Stimulated activated CD4-positive, alpha-beta T cell treated with anti-CD3 and anti-CD28 coated beads, TNF-alpha, amount 100 ng/mL, for 24 hours (primary cell): ENCODE measurements at regions not wholly inside any gene's neighbourhood (a gene's known extent, or its start where the extent isn't known, plus 50 kb on each side); places are given as distances from the start of the nearest gene placed in this dataset.

Experiments
- DNase-seq, 3 experiments: peaks; one replicate each; pipeline ENCODE4 v3.0.0-alpha.2; 2020; ENCODE audit warnings: low read depth in 3 of 3

DNA sequence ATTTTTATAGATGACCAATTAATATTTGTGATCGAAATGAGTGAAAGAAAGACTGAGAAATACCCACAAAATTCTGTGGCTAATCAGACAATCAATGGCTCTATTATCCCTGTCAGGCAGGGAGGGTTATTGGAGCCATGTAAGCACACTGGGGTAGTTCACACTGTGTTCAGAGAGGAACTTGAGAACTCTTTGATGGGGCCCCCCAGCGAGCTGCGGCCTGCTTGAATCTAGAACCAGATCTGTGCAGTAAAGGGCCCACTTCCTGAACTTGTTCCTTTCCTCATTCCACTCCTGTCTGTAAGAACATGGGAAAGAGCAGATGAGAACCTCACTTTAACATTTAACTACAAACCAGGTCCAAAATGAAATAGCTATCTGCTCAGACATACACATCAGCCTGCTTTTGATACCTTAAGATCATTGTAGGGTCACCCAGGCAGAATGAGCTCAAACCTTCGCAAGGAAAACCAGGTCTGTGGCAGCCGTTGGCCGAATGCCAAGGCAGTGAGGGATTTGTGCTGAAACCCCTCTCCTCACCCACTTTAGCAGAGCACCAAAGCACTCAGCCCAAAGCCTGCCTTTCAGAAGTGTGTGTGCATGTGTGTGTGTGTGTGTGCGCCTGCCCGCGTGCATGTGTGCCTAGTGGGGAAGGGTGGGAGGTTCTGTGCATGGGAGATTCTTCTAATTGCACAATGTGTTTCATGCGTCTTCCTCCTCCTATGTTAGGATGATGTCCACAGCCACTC lies 365.6 kb upstream of the MGMT start:
- no peak for DNase-seq

DNA sequence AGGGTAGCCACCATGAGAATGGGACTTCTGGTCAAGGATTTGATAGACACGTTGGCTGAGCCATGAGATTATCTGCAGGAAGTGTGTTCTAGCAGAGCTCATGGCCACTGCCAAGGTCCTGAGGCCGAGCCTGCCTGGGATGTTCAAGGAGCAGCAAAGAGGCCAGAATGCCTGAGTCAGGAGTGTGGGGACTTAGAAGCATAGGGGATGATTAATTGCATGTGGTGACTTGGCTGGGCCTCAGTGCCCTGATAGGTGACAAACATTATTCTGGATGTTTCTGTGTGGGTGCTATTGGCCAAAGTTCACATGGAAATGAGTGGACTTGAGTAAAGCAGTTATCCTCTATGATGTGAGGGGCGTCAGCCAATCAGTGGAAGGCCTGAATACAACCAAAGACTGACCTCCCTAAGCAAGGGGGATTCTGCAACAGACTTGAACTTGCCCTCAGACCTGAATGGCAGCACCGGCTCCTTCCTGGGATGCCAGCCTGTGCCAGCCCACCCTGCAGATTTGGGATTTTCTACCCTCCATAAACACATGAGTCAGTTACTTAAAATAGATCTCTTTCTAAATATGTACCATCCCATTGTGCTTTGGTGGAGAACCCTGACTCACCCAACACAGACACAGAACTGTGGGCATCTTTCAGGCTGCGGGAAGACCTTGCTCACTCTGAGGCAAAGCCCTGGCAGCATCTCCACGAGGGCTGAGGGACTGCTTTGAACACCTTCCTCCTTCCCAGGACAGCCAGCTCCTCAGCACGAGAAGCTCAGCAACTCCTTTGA lies 363.9 kb upstream of the MGMT start:
- no peak for DNase-seq

DNA sequence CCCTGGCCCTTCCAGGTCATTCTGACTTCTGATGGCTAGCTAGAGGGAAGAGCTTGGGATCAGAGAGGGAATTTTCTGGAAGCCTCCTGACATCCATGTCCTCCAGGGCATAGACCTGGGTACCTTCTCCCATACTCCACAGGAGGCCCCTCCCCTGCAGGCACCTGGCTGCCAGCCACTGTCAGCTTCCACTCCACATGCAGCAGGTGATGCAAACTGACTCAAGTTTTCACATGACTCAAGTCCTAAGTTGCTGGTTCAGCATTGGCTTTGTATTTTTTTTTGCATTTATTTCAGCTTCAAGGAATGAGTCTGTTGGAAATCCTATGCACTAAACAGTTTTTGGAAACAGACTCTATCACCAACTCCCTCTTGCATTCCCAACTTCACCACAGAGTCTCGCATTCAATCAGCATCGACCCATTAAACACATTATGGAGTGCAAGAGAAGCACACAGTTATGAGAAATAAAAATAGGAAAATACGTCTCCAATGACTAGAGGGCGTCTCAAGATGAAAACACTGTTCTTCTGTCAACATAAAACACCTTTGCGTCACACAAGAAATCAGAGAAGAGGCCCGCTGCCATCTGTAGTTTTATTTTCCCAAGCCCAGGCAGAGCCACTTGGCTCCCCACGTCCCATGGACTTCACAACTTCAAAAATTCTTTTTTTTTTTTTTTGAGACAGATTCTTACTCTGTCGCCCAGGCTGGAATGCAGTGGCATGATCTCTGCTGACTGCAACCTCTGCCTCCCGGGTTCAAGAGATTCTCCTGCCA lies 362.6 kb upstream of the MGMT start:
- no peak for DNase-seq

DNA sequence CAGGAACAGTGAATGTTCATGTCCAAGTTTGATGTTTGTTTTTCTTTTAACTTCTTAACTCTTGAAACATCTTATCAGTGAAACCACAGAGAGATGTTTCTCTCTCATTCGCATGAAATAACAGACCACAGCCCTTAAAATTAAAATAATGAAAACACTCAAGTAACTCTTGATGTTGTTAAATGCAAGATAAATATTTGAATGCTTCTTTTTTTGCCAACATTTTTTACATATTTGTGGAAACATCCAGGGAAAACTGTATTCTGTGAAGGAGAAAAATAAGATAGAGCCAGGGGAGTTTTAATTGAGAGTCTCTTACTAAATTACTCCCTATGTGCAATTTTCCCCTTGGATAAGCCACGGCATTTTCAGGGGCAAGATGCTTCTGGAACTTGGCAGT lies 361.8 kb upstream of the MGMT start:
- DNase-seq = no peak

DNA sequence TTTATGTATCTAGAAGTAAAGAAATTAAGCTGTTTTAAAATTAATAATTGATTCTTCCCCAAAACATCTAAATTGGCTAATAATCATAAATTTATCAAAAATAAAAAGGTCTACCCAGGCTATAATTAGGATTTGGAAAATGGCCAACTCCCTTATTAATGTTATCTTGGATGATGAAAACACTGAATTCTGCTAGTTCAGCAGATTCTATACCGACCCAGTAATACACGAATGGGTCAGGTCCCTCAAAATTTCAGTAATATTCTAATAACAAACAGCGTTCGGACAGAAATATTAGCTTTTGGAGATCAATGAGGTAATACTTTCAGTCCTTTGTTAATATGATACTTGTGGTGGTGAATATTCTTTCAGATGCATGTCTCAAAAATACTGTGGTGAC lies 360.7 kb upstream of the MGMT start:
- DNase-seq = no peak

DNA sequence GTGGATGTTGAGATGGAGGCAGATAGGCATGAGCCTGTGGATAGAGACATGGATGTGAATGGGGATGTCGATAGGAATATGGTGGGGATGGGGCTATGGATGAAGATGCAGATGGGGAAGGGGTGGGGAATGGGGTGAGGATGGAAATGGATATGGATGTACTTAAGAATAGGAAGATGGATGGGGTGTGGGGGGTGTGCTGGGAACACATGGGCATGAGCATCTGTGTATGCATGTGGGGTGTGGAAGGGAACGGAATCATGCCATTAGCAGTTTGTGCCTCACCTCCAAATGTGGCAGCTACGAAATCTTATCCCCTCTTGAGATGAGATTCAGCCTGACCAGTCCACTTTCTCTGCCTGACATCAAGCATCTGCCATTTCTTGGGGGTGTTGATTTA lies 359.5 kb upstream of the MGMT start:
- DNase-seq = no peak

DNA sequence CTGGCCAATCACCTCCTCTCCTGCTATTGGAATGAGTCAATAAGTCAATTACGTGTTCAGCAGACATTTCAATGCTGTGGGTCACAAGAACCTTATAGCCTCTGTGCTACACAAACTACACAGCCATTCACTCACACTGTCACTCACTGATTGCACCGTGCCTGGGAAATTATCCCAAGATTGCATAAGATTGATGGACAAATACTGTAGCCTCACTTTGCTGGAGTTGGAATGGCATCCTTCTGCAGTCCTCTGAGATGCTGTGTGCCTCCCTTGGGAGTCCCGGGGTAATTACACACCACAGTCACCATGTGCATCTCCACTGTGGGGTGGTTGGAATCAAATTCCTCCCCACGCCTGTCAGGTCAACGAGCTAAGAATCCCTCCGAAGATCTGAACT lies 358.7 kb upstream of the MGMT start:
- no peak for DNase-seq

DNA sequence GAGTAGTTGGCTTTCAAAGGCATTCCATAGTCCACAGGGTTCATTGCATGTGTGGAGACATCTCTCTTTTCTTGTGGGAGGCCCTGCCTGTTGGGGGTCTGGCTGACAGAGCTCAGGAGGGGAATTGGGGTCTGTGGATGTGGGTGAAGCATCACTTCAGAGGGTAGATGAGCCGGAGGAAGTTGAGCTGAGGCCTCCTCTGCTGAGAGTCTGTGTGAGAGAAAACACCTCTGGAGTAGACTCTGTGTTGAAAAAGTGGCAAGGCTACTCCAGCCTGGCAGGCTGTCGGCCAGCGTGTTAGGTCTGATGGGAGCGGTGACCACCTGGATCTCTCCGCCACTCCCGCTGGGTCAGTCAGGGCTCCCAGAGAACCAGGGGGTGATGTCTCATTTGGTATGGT lies 358.0 kb upstream of the MGMT start:
- no peak for DNase-seq

DNA sequence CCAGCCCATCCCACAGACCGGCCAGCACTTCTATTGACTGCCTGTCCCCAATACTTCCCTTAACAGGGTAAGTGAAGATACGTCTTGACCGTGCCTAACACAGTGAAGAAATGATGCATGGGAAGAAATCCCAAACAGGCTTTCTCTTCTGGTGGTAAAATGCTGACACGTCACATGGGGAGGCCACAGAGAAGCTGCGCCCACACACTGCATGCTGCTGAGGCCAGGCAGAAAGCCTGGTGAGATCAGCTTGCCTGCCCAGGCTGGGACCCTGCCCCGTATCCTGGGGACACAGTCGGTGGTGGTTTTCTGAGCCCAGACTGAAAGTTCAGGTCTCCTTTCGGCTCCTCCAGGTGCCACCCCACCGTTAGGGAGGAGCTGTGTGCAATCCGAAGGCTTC lies 356.3 kb upstream of the MGMT start:
- DNase-seq = no peak

DNA sequence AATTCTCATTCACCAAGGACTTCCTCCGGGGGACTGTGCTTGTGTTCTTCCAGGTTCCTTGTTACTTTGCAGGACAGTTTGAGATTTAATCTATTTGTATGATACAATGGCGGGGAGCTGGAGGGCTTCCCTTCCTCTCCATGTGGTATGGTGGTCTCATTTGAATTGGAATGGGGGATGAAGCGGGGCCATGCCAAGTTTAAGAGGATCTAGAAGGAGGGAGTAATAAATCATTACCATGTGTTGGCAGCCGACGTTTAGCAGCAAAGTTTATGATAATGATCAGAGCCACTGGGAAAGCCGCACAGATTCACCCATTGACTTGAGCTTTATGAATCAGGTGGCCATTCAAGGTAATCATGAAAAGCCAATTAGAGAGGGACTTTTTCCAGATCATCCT lies 355.1 kb upstream of the MGMT start:
- no peak for DNase-seq

DNA sequence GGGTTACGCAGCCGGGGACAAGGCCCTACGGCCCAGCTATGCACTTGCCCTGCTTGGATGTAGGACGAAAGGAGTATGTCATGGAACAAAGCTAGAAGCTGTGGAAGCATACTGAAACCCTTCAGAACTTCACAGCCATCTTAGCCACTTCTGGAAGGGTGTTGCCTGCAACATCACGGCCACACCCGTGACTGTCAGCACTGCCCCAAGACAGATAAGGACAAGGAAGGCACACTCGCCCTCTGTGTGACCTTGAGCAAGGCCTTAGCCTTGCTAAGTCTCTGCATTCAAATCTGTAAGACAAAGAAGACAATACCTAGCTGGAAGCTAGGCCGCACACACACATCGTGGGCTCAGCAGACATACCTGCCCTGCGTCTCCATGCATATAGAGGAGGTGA lies 352.5 kb upstream of the MGMT start:
- no peak for DNase-seq

DNA sequence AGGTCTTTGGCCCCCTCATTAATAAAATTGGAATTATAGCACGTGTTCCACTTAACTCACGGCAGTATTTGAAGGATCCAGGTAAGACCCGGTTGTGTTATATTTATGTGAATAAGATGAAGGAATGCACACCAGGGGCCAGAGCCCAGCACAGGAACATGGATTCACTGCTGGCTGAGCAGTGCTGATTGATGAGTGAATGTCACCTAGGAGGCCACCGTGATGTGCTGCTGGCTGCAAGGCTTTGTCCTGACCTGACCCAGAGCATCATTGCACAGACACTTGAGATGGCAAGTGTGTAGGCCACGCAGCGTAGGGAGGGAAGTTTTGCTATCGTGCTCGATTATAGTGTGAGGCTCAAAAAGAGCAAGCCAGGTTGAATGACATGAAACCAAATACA lies 350.7 kb upstream of the MGMT start:
- no peak for DNase-seq

DNA sequence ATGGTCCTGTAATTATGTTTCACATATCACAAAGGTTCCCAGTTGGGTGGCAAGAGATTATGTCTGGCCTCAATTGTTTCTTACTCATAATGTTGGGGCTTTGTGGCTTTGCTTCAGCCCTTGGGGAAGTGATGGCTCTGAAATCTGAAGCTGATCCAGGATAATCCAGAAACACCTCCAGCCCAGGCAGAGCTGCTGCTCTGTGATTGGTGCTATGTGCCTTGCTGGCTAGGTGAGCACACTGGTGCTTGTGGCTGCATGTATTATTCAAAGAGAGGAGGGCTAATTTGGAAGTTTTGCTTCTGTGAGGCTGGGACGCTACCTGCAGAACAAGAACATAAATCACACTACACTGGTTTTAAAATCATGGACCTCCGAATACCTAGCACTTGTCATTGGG lies 346.6 kb upstream of the MGMT start:
- no peak for DNase-seq

DNA sequence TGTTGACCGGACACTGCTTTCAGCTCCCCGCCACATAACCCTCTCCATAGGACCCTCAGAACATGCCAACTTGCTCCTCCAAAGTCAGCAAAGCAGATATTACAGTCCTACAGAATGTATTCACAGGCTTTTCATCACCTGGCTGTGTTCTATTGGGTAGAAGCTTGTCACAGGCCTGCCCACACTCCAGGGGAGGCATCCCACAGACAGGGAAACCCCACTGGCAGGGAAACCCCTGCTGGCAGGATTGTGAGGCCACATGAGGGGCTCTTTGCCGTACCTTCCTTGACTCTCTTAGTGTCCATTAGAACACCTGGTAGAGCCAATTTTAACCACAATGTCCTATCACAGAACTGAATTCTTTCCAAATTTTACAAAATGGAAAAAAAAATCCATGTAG lies 344.2 kb upstream of the MGMT start:
- no peak for DNase-seq

DNA sequence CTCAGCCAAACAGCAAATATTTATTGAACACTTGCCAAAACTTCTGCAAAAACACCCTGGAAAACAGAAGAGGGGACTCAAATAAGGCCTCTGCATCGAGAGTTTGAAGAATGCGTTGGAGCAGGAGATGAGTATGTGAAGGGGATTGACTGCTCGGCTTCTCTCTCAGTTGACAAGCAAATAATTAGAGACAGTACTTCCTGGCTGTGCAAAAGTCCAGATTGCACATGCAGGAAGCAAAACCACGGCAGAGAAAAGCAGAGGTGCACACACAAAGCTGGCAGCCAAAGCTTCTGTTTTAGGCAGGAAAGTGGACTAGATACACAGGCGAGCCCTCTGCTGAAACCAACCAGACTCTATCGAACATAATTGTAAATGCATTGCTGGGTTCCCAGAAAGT lies 343.6 kb upstream of the MGMT start:
- no peak for DNase-seq

DNA sequence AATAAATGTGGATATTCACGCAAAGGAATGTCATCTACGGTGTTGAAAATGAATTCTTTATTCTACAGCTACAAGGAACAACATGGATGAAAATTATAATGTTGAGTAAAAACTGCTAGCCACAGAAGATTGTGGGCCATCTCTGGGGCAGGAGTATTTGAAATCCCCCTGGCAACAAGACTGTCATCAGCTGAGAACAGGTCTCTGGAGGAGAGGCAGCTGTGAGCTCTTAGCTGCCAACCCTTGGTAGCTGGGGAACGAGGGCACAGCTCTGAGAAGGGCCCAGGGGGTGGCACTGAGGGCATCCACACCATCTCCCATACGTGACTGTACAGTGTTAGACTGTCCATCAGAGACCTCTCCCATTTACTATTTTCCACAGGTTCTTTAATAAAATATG lies 340.1 kb upstream of the MGMT start:
- no peak for DNase-seq

DNA sequence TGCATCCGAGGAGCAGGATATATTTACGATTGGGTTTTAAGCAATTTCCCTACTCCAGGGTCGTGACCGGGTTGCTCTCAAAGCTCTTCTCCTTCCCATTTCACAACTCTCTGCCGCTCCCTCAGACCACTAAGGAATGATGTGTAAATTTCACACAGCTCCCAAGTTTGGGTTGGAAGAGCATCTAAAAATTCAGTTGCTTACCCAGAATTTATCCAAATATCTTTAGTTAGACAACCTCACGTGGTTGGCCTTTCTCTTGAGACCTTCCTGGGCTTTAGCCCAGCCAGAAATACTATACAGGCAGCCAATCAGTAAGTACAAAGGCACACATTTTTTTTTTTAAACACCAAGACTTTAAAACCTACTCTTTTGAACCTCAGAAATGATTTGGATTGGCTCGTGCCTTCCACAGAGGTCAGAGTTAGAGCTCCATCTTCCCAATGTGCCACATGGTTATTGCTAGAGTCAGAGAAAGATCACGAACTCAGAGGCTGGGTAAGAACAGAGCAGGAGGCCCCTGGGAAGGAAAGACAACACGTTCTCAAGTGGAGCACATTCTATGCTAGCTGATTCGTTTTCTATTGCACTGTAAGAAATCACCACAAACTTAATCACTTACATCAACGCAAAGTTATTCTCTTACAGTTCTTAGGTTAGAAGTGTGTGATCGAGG lies 335.4 kb upstream of the MGMT start:
- no peak for DNase-seq

DNA sequence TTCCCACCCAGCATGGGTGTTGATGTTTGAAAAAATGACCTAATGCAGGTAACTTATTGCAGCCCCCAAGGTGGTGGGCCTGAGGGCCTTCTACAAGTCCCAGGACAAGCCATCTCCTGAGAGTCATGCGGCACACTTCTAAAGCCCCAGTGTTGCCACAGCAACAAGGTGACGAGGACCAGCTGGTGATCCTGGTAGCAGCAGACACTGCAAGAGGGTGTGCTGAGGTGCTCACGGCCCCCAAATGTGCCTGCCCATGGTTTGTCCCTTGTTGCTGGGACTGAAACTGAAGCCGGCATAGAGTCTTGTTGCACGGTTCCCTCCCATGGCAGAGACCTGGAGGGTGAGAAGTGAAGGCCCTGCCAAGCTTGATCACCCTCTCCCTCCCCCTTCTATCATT lies 333.2 kb upstream of the MGMT start:
- DNase-seq = no peak

DNA sequence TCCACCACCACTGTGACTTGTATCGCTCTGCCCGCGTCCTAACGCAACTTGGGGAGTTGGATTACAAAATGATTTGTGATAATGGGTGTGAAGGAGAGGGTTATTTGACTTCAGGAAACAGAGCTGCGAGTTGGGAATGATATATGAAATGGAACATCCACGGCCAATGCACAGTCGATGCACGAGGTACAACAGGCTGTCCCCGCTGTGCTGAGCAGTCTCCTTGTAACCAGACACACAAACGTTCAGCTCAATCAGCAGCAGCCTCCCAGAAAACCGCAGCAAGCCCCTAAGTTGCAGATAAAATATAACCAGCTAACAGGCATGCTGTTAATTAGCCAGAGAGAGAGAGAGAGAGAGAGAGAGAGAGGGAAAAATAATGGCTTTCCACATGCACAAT lies 332.7 kb upstream of the MGMT start:
- no peak for DNase-seq

DNA sequence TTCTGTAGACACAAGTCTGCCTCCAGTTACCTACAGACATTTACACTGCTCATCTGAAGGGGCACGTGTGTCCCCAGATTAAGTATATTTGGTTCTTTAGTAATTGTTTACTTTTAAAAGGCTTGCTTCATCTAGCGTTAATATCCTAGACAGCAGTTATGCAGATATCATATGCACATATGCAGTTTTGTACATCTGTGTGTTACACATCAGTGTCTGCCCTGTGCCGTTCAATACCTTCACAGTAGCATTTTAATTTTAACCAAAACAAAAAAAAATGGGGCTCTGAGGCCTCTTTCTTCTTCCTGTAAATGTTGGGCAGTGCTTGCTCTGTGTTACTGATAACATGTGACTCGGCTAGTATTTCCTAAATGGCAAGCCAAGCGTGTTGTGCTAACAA lies 331.4 kb upstream of the MGMT start:
- DNase-seq = no peak

DNA sequence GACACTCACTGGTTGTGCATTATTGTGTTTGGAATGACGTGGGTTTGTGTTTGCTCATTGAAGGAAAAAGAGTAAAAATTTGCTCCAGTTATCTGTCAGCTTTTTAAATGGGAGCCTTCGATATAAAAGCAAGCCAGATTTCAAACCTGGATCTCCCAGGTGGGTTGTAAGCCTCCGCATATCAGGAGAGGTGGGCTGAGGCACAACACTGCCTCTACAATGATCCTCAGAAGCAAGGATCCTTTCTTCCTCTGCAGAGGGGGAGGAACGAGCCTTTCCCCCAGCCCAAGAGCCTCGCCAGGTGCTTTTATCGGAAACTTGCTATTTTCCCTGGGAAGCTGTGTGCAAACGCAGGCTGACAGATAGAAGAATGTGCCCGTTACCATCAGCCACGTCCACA lies 331.0 kb upstream of the MGMT start:
- DNase-seq = no peak

DNA sequence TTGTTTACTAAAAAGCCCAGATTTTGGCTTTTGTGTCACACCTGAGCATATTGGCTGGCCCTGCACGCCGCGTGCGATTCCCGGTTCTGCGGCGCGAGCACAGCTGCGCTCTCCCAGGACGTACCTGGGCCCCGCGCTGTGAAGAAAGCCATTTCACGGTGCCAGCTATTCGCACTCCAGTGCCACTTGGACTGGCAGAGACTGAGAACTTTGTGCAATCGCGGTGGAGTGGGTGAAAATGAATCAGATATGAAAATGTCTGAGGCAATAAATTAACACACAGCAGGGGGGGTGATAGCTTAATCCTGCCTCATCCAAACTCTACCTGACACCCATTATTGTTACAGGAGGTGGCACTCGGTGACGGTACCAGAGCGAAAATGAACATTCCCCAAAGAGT lies 330.1 kb upstream of the MGMT start:
- no peak for DNase-seq
